HFF-Myc (cell line): ENCODE measurements at regions not wholly inside any gene's neighbourhood (a gene's known extent, or its start where the extent isn't known, plus 50 kb on each side); places are given as distances from the start of the nearest gene placed in this dataset.

Experiments used
- DNase-seq: peaks from one replicate; pipeline ENCODE4 v3.0.0-alpha.2; 2011; ENCODE audit warnings: low read depth; ENCODE audit errors: extremely low read depth
- H3K4me3 ChIP-seq: replicated peaks from 2 replicates; pipeline ENCODE4 v1.5.1; 2011; ENCODE audit warnings: low read depth, mild to moderate bottlenecking, control low read depth, low read length
- CTCF ChIP-seq: IDR thresholded peaks from 2 replicates; pipeline ENCODE4 v1.5.1; 2012; ENCODE audit warnings: mild to moderate bottlenecking, low read depth, low read length, control low read depth; ENCODE audit errors: missing control alignments

GRCh38 chr6:14681699-14682487 lies 564.0 kb upstream of the JARID2 start:
- no peak for DNase-seq

DNA sequence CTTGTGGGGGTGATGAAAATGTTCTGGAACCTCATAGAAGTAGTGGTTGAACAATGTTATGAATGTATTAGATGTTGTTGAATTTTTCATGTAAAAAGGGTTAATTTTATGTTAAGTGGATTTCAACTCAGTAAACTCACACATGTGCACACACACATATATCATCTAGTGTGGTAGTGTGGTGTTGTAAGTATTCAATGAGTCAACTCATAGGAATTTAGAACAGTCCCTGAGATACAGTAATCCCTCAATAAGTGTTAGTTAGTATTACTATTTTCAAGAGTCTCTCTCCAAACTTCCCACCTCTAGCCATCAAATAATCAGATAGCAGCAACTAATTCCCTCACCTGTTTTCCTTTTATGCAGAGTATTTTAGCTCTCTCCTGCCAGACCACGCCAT lies 563.1 kb upstream of the JARID2 start:
- DNase-seq, result no peak
- no peak overlapping the region for H3K4me3 ChIP-seq
- TF ChIP-seq CTCF, result no peak

More at GRCh38 chr6:14681699-14682487, 564.0 kb upstream of the JARID2 start:
- TF ChIP-seq CTCF, result no peak
- no peak overlapping the region for H3K4me3 ChIP-seq

DNA sequence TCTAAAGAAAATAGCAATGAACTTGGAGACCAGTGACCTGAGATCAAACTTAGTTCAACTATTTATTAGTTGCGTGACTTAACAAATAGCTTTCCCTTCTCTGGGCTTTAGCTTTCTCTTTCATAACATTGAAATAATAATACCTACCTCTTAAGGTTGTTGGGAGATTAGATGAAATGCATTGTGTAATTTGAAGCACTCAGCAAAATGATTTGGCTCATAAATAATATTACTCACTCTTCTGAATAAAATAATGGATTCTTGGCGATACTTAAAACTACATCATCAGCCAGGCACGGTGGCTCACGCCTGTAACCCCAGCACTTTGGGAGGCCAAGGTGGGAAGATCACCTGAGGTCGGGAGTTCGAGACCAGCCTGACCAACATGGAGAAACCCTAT lies 556.2 kb upstream of the JARID2 start:
- no peak for DNase-seq
- TF ChIP-seq CTCF, result no peak
- H3K4me3 ChIP-seq, result no peak overlapping the region

GRCh38 chr6:14690120-14691056 lies 555.5 kb upstream of the JARID2 start:
- no peak for DNase-seq
- TF ChIP-seq CTCF, result no peak

GRCh38 chr6:14692208-14692607 lies 553.7 kb upstream of the JARID2 start:
- H3K4me3 ChIP-seq, result no peak overlapping the region
- TF ChIP-seq CTCF, result no peak
- DNase-seq, result no peak

More at GRCh38 chr6:14690120-14691056, 555.5 kb upstream of the JARID2 start:
- H3K4me3 ChIP-seq, result no peak overlapping the region

DNA sequence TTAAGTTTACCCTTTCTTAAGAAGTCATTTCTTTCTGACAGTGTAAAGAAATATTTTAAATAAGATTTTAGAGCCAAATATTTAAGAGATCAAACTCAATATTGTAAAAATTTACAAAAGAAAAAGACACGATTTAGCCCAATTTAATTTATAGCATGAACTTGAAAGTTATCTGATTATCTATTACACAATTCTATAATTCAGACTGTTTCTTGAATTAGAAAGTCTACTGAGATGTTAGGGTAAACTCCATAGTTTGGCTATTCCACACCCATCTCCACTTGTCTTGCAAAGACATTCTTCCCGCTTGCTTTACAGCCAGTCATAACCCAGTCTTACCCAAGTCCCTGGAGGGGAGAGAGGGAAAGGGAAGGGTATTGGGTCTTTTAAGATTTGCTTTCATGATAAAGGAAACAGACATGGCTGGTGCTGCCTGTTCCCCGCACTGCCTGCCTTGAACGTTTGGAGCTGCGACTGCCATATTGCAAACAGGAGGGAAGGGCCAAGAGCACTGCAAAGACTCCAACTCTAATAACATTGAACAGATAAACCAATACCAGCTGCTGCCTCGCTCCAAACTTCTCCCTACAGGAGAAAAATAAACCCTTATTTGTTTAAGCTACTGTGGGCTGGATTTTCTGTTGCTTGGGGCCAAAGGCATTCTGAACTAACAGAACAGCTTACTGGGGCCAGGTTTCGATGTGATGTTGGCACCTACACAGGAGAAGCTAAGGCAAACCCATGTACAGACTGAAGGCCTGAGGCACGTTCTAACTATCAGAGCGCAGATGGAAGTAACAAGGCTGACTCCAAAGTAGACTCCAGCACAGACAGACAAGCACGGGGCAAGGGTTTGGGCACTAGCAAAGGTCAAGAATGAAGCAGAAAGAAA lies 552.3 kb upstream of the JARID2 start:
- H3K4me3 ChIP-seq, result no peak overlapping the region
- no peak for TF ChIP-seq CTCF
- no peak for DNase-seq
